Sigmoid colon (tissue), 4 donors: ENCODE measurements at regions not wholly inside any gene's neighbourhood (a gene's known extent, or its start where the extent isn't known, plus 50 kb on each side); places are given as distances from the start of the nearest gene placed in this dataset.

Source experiments
- POLR2A ChIP-seq, 2 donors: fragments of 450-650 bp; IDR thresholded peaks; one replicate each; pipeline ENCODE4 v1.6.1; 2016; ENCODE audit warnings: antibody characterized with exemption in 2 of 2, mild to moderate bottlenecking in 2 of 2, moderate library complexity in 2 of 2
- POLR2AphosphoS5 ChIP-seq, 4 donors: sonication (generic); formaldehyde crosslinking; IDR thresholded peaks; one replicate each; pipeline ENCODE4 v1.6.1; 2017; ENCODE audit warnings: antibody characterized with exemption in 4 of 4
- TF ChIP-seq, protein P1 (sequence below), 4 experiments: fragments of 450-650 bp in 3 of 4; fragments of 200-600 bp in 1 of 4; IDR thresholded peaks; one replicate each; pipeline ENCODE4 v1.5.1; 2016 to 2019; ENCODE audit warnings: antibody characterized with exemption in 4 of 4, mild to moderate bottlenecking in 3 of 4, moderate library complexity in 2 of 4

DNA sequence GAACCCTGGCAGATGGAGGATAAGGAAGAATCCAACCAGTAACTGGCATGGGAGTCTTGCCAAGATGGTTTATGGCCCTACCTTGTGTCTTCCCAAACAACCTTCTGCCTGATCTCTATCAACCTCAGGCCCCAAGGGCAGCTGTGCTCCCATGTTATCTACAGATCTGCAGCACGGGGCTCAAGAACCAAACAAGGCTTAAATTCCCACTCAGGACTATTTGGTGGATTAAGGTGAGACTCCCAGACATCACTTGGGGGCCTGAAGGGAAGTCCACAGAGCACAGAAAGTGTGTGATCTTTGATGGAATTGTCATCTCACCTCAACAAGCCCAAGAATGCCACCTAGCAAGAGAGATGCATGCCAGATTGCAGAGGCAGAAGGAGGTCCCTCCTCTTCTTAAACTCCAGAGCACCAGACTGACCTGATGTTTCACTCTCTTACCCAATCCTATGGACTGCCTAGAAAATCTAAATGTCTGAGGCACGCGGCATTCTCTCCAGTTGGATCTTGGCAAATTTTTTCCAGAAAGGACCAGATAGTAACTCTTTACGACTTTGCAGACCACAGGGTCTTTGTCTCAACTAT is 759.5 kb upstream of the TBX3 start:
- TF ChIP-seq POLR2A (IDR thresholded peaks at IDR 0.05) (no peak), POLR2AphosphoS5 (IDR thresholded peaks at IDR 0.05) (no peak)
- TF ChIP-seq, protein P1, sequence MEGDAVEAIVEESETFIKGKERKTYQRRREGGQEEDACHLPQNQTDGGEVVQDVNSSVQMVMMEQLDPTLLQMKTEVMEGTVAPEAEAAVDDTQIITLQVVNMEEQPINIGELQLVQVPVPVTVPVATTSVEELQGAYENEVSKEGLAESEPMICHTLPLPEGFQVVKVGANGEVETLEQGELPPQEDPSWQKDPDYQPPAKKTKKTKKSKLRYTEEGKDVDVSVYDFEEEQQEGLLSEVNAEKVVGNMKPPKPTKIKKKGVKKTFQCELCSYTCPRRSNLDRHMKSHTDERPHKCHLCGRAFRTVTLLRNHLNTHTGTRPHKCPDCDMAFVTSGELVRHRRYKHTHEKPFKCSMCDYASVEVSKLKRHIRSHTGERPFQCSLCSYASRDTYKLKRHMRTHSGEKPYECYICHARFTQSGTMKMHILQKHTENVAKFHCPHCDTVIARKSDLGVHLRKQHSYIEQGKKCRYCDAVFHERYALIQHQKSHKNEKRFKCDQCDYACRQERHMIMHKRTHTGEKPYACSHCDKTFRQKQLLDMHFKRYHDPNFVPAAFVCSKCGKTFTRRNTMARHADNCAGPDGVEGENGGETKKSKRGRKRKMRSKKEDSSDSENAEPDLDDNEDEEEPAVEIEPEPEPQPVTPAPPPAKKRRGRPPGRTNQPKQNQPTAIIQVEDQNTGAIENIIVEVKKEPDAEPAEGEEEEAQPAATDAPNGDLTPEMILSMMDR (IDR thresholded peaks at IDR 0.05): no peak
